NCI-H82 treated with DMSO at 0.1 percent for 48 hours (cell line): ENCODE measurements at regions not wholly inside any gene's neighbourhood (a gene's known extent, or its start where the extent isn't known, plus 50 kb on each side); places are given as distances from the start of the nearest gene placed in this dataset.
"Not testable (repeated sequence)": the region's sequence is repeated elsewhere in the genome, so short reads cannot be mapped to it uniquely, and the experiment has no call there.

ENCODE experiments used
- DNase-seq: peaks from one replicate; lab custom pipeline; 2025; ENCODE audit not compliant: unreplicated experiment; lab: John Stamatoyannopoulos, UW

- no peak for DNase-seq
Measured at GRCh38 chr13:90585392-90585791, 762.1 kb upstream of the MIR17HG start.

GRCh38 chr13:90591260-90591926, 756.1 kb upstream of the MIR17HG start:
- no peak for DNase-seq

- no peak for DNase-seq
Measured at GRCh38 chr13:90591927-90592268, 755.6 kb upstream of the MIR17HG start.

GRCh38 chr13:90592943-90593342, 754.5 kb upstream of the MIR17HG start:
- no peak for DNase-seq

- no peak for DNase-seq
Measured at GRCh38 chr13:90594681-90595080, 752.8 kb upstream of the MIR17HG start.

GRCh38 chr13:90605664-90606063, 741.8 kb upstream of the MIR17HG start:
- DNase-seq: no peak

GRCh38 chr13:90606921-90607320, 740.6 kb upstream of the MIR17HG start:
- not testable (repeated sequence) for DNase-seq

GRCh38 chr13:90612391-90612790, 735.1 kb upstream of the MIR17HG start:
- DNase-seq: no peak

- DNase-seq: peak; percentile 100
Measured at GRCh38 chr13:90613076-90613795, 734.3 kb upstream of the MIR17HG start.

GRCh38 chr13:90615236-90615635, 732.3 kb upstream of the MIR17HG start:
- DNase-seq: no peak

GRCh38 chr13:90615767-90616166, 731.7 kb upstream of the MIR17HG start:
- no peak for DNase-seq

GRCh38 chr13:90618133-90618532, 729.4 kb upstream of the MIR17HG start:
- no peak for DNase-seq

GRCh38 chr13:90622541-90622940, 724.9 kb upstream of the MIR17HG start:
- DNase-seq: no peak

GRCh38 chr13:90623318-90624011, 724.0 kb upstream of the MIR17HG start:
- DNase-seq: no peak

- no peak for DNase-seq
Measured at GRCh38 chr13:90627813-90628212, 719.7 kb upstream of the MIR17HG start.

- no peak for DNase-seq
Measured at GRCh38 chr13:90628471-90628870, 719.0 kb upstream of the MIR17HG start.

- no peak for DNase-seq
Measured at GRCh38 chr13:90630716-90631115, 716.8 kb upstream of the MIR17HG start.

GRCh38 chr13:90632184-90632583, 715.3 kb upstream of the MIR17HG start:
- no peak for DNase-seq

- no peak for DNase-seq
Measured at GRCh38 chr13:90633849-90634248, 713.6 kb upstream of the MIR17HG start.

GRCh38 chr13:90640976-90641375, 706.5 kb upstream of the MIR17HG start:
- no peak for DNase-seq

GRCh38 chr13:90641884-90642283, 705.6 kb upstream of the MIR17HG start:
- no peak for DNase-seq

- DNase-seq: no peak
Measured at GRCh38 chr13:90645582-90645981, 701.9 kb upstream of the MIR17HG start.
